Right atrium auricular region (tissue), 2 donors: ENCODE measurements at regions not wholly inside any gene's neighbourhood (a gene's known extent, or its start where the extent isn't known, plus 50 kb on each side); places are given as distances from the start of the nearest gene placed in this dataset.

ENCODE experiments used
- DNase-seq: peaks from one replicate; pipeline ENCODE4 v3.0.0-alpha.2; 2019; ENCODE audit warnings: low spot score
- H3K27ac ChIP-seq, 2 donors: fragments of 200-600 bp; sonication (generic); 1 replicate in 1 of 2; 2 replicates in 1 of 2; pipeline ENCODE4 v1.5.1; 2016 to 2019
- H3K27me3 ChIP-seq, 2 donors: fragments of 200-600 bp; sonication (generic); one replicate each; pipeline versions ENCODE4 v1.5.1 to v1.6.0; 2017 to 2019
- H3K36me3 ChIP-seq: fragments of 200-600 bp; sonication (generic); one replicate; pipeline ENCODE4 v1.5.1; 2016
- H3K4me1 ChIP-seq, 2 donors: fragments of 200-600 bp; sonication (generic); one replicate each; pipeline versions ENCODE4 v1.5.1 to v1.6.0; 2017 to 2019
- H3K4me3 ChIP-seq, 2 donors: fragments of 200-600 bp; sonication (generic); 1 replicate in 1 of 2; 2 replicates in 1 of 2; pipeline ENCODE4 v1.5.1; 2017 to 2019; ENCODE audit warnings: mild to moderate bottlenecking in 1 of 2, moderate library complexity in 1 of 2
- H3K9me3 ChIP-seq, 2 donors: fragments of 200-600 bp; sonication (generic); one replicate each; pipeline ENCODE4 v1.5.1; 2019
- TF ChIP-seq, protein P1 (sequence below), 2 donors: fragments of 200-600 bp; sonication (generic); IDR thresholded peaks; one replicate each; pipeline ENCODE4 v1.5.1; 2019; ENCODE audit warnings: antibody characterized with exemption in 2 of 2

DNA sequence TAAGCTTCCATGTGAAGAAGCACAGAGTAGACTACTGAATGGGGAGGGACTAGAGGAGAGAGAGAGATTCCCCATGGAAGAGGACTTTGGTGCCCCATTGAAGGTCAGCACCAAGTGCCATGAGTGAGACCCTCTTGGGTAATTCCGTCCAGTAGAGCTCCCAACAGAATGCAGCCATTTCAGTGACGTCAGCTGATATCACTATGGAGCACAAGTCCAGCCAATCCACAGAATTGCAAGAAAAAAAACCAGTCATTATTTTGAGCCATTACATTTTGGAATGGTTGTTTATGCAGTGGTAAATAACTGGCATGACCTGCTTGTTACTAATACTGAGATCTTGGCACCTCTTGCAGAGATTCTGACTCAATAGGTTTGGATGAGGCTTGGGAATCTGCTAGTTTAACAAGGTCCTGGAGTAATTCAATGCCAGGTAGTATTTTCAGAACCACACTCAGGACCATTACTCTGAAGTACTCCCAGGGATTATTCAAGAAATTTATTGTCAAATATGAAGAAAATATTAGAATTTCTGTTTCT, 52.6 kb upstream of the SP8 start:
- Histone ChIP-seq H3K27me3 (no peaks in the 10 kb centered on the region), H3K9me3 (no peaks in the 10 kb centered on the region)
- TF ChIP-seq, protein P1, sequence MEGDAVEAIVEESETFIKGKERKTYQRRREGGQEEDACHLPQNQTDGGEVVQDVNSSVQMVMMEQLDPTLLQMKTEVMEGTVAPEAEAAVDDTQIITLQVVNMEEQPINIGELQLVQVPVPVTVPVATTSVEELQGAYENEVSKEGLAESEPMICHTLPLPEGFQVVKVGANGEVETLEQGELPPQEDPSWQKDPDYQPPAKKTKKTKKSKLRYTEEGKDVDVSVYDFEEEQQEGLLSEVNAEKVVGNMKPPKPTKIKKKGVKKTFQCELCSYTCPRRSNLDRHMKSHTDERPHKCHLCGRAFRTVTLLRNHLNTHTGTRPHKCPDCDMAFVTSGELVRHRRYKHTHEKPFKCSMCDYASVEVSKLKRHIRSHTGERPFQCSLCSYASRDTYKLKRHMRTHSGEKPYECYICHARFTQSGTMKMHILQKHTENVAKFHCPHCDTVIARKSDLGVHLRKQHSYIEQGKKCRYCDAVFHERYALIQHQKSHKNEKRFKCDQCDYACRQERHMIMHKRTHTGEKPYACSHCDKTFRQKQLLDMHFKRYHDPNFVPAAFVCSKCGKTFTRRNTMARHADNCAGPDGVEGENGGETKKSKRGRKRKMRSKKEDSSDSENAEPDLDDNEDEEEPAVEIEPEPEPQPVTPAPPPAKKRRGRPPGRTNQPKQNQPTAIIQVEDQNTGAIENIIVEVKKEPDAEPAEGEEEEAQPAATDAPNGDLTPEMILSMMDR (IDR thresholded peaks at IDR 0.05) = no peak

DNA sequence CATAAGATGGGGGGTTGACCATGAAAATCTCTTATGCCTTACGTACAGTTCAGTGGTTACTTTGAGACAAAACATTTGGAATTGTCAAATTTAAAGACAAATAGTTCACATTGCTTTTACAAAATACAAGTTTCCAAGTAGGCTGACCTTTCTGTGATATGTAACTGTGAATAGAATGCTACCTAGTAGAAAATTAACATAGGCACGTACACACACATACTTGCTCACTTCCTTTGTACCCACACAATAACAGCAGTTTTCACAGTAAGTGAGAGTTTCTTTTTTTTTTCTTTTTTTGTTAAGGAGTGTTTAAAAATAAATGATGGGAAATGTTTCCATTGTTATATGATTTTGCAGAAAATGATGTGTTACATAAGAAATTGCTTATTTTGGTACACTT, 53.3 kb upstream of the SP8 start:
- TF ChIP-seq, protein P1 (IDR thresholded peaks at IDR 0.05) = no peak
- Histone ChIP-seq H3K27ac (no peak overlapping the region), H3K4me1 (no peaks in the 10 kb centered on the region), H3K36me3 (no peaks in the 10 kb centered on the region), H3K9me3 (no peaks in the 10 kb centered on the region), H3K4me3 (no peak overlapping the region), H3K27me3 (no peaks in the 10 kb centered on the region)
- no peak for DNase-seq

More for the DNA sequence above, 52.6 kb upstream of the SP8 start:
- Histone ChIP-seq H3K27ac (no peak overlapping the region), H3K36me3 (no peaks in the 10 kb centered on the region), H3K4me3 (no peak overlapping the region), H3K4me1 (no peaks in the 10 kb centered on the region)
- DNase-seq = no peak

DNA sequence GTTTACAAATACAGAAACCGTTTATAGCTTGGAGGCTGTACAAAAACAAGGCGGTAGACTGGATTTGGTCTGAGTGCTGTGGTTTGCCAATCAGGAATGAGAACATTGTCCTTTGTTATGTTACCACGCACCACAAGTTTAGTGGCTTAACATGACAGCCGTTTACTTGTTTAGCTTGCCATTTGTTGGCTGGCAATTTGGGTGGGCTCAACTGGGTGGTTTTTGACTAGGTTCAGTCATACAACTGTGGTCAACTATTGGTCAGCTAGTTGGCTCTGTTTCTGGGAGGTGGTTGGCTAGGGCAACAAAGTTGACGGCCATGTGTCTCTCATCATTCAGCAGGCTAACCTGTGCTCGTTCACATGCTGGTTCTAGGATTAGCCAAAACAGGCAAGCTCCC, 60.1 kb upstream of the SP8 start:
- DNase-seq = no peak
- H3K4me3 ChIP-seq = no peak overlapping the region
- no peaks in the 10 kb centered on the region for H3K27me3 ChIP-seq
- H3K4me1 ChIP-seq = no peaks in the 10 kb centered on the region
- H3K9me3 ChIP-seq = no peaks in the 10 kb centered on the region
- TF ChIP-seq, protein P1 (IDR thresholded peaks at IDR 0.05) = no peak
- no peaks in the 10 kb centered on the region for H3K36me3 ChIP-seq
- no peak overlapping the region for H3K27ac ChIP-seq

DNA sequence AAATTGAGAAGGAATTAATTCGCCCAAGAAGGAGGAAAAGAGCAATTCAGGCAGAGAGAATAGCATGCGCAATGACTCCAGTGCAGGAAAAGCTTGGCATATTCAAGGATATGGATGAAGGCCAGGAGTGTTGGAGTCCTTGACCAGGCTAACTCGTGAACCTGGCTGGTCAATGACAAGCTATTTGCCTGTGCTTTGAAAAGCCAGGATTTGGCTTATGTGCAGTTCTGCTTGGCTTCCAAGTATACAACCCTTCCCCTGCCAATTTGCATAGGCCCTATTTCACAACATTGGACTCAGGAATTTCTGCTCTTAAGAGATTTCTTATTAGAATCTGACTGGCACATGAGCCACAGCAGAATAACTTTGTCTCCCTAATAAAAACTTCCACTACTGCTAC, 72.3 kb upstream of the SP8 start:
- TF ChIP-seq, protein P1 (IDR thresholded peaks at IDR 0.05) = no peak
- Histone ChIP-seq H3K36me3 (no peaks in the 10 kb centered on the region), H3K4me3 (no peak overlapping the region), H3K27me3 (no peaks in the 10 kb centered on the region), H3K4me1 (no peaks in the 10 kb centered on the region), H3K9me3 (no peaks in the 10 kb centered on the region), H3K27ac (no peak overlapping the region)
- no peak for DNase-seq

DNA sequence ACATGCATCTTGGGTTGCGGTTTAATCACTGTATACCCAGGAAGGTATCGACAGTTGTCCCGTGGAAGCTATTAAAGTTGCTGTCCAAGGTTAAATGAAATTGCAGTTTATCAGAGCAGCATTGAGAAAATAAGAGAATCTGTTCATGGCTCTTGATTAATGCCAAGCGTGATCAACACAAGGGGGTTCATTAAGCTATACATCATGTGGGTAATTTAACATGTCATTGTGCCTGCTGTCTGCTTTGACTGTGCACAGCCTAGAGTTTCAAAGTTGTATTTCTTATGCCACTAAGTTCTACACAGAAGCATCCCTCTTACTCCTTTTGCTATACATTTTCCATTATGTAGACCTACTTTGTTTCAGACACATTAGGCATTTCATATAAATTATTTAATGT, 74.8 kb upstream of the SP8 start:
- no peaks in the 10 kb centered on the region for H3K4me1 ChIP-seq
- no peak overlapping the region for H3K27ac ChIP-seq
- H3K36me3 ChIP-seq = no peaks in the 10 kb centered on the region
- H3K9me3 ChIP-seq = no peaks in the 10 kb centered on the region
- no peak for DNase-seq
- no peaks in the 10 kb centered on the region for H3K27me3 ChIP-seq
- TF ChIP-seq, protein P1 (IDR thresholded peaks at IDR 0.05) = no peak
- no peak overlapping the region for H3K4me3 ChIP-seq

DNA sequence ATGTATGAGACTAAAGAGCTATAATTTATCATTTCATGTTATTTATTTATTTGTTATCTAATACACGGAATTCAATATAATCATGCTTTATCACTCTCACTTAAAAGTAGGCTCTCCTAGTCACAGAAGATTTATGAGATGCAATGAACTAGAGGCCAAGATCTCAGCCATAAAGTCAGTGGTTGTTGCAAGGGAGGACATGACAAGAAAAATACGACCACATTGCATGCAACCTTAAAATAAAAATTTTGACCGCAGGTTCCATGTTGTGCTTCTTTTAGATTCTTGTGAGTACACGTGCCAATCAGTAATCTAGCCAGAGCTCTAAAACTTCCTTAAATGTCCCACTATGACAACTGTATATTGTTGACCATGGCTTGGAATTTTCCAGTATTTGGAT, 75.9 kb upstream of the SP8 start:
- TF ChIP-seq, protein P1 (IDR thresholded peaks at IDR 0.05) = no peak
- Histone ChIP-seq H3K4me1 (no peaks in the 10 kb centered on the region), H3K27ac (no peak overlapping the region), H3K9me3 (no peaks in the 10 kb centered on the region), H3K36me3 (no peaks in the 10 kb centered on the region), H3K4me3 (no peak overlapping the region), H3K27me3 (no peaks in the 10 kb centered on the region)
- DNase-seq = no peak
